Uterus (tissue), 2 donors: ENCODE measurements at regions not wholly inside any gene's neighbourhood (a gene's known extent, or its start where the extent isn't known, plus 50 kb on each side); places are given as distances from the start of the nearest gene placed in this dataset.

ENCODE experiments used
- POLR2A ChIP-seq, 2 donors: fragments of 450-650 bp; IDR thresholded peaks; one replicate each; pipeline ENCODE4 v1.6.1; 2016; ENCODE audit warnings: antibody characterized with exemption in 2 of 2, mild to moderate bottlenecking in 1 of 2, moderate library complexity in 1 of 2
- TF ChIP-seq, protein P1 (sequence below), 4 experiments: fragments of 200-600 bp in 2 of 4; fragments of 450-650 bp in 2 of 4; sonication (generic) in 2 of 4; IDR thresholded peaks; one replicate each; pipeline ENCODE4 v1.5.1; 2016 to 2019; ENCODE audit warnings: antibody characterized with exemption in 4 of 4, mild to moderate bottlenecking in 2 of 4, moderate library complexity in 1 of 4

DNA sequence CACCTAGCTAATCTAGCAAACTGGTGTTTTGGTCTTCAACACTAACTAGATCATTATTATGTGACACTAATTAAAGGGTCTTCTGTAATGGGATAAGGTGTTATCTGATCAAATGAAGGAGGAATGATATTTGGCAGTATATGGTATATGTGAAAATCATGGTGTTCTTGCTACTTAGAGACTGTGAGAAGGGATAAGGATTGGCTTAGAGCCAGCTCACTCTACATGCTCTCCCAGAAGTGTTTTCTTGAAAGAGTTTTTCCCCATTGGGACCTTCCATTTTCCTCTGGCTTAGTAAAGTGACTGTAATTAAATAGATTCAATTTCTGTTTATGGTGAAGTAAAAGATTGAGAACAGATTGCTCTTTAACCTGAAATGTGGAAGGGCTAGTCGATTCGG lies 71.2 kb upstream of the RGL1 start:
- TF ChIP-seq, protein P1, sequence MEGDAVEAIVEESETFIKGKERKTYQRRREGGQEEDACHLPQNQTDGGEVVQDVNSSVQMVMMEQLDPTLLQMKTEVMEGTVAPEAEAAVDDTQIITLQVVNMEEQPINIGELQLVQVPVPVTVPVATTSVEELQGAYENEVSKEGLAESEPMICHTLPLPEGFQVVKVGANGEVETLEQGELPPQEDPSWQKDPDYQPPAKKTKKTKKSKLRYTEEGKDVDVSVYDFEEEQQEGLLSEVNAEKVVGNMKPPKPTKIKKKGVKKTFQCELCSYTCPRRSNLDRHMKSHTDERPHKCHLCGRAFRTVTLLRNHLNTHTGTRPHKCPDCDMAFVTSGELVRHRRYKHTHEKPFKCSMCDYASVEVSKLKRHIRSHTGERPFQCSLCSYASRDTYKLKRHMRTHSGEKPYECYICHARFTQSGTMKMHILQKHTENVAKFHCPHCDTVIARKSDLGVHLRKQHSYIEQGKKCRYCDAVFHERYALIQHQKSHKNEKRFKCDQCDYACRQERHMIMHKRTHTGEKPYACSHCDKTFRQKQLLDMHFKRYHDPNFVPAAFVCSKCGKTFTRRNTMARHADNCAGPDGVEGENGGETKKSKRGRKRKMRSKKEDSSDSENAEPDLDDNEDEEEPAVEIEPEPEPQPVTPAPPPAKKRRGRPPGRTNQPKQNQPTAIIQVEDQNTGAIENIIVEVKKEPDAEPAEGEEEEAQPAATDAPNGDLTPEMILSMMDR (IDR thresholded peaks at IDR 0.05) = no peak
- no peak for TF ChIP-seq POLR2A (IDR thresholded peaks at IDR 0.05)
